HepG2 (cell line): ENCODE measurements at regions not wholly inside any gene's neighbourhood (a gene's known extent, or its start where the extent isn't known, plus 50 kb on each side); places are given as distances from the start of the nearest gene placed in this dataset.

Experiments used
- CBFB ChIP-seq: sonication (generic); formaldehyde crosslinking; IDR thresholded peaks from 2 replicates; pipeline ENCODE4 v1.4.0; 2020; ENCODE audit warnings: missing genetic modification reagents
- CTCF ChIP-seq: sonication (generic); formaldehyde crosslinking; IDR thresholded peaks from 2 replicates; pipeline ENCODE4 v1.5.0; 2020; ENCODE audit warnings: mild to moderate bottlenecking, missing genetic modification reagents, moderate library complexity
- HNRNPK ChIP-seq: fragments of 200-400 bp; formaldehyde crosslinking; IDR thresholded peaks from 2 replicates; pipeline ENCODE4 v1.6.1; 2018; ENCODE audit warnings: low read length, low read depth, moderate library complexity, mild to moderate bottlenecking; ENCODE audit not compliant: poor library complexity, severe bottlenecking
- NR2F2 ChIP-seq: IDR thresholded peaks from 2 replicates; pipeline ENCODE4 v1.6.1; 2012; ENCODE audit warnings: low read depth, inconsistent platforms, borderline replicate concordance
- RAD21 ChIP-seq: fragments of 450-650 bp; formaldehyde crosslinking; IDR thresholded peaks from 2 replicates; pipeline ENCODE4 v1.5.0; 2020; ENCODE audit warnings: mild to moderate bottlenecking
- TCF7 ChIP-seq: sonication (generic); IDR thresholded peaks from 2 replicates; pipeline ENCODE4 v1.6.1; 2016; ENCODE audit warnings: antibody characterized with exemption, low read depth
- THYN1 ChIP-seq: sonication (generic); formaldehyde crosslinking; IDR thresholded peaks from 2 replicates; pipeline ENCODE4 v1.8.1; 2023; ENCODE audit warnings: low read depth, mild to moderate bottlenecking, moderate library complexity, missing genetic modification reagents, borderline replicate concordance
- ZBTB10 ChIP-seq: sonication (generic); formaldehyde crosslinking; IDR thresholded peaks from 2 replicates; pipeline ENCODE4 v1.4.0; 2020; ENCODE audit warnings: missing genetic modification reagents, borderline replicate concordance
- ZNF121 ChIP-seq: sonication (generic); formaldehyde crosslinking; IDR thresholded peaks from 2 replicates; pipeline ENCODE4 v1.5.0; 2020; ENCODE audit warnings: mild to moderate bottlenecking, missing genetic modification reagents
- ZNF776 ChIP-seq: sonication (generic); formaldehyde crosslinking; IDR thresholded peaks from 2 replicates; pipeline ENCODE4 v1.4.0; 2020; ENCODE audit warnings: mild to moderate bottlenecking, missing genetic modification reagents
- ZZZ3 ChIP-seq: sonication (generic); formaldehyde crosslinking; IDR thresholded peaks from 2 replicates; pipeline ENCODE4 v1.4.0; 2020; ENCODE audit warnings: missing genetic modification reagents, mild to moderate bottlenecking, borderline replicate concordance

GRCh38 chr5:57410374-57411320 lies 72.0 kb downstream of the ACTBL2 start:
- TF ChIP-seq THYN1 (CRISPR knock-in tag) (no peak), ZNF776 (CRISPR knock-in tag) (no peak), HNRNPK (no peak), ZBTB10 (CRISPR knock-in tag) (no peak), TCF7 (no peak), ZZZ3 (no peak), NR2F2 (no peak), CTCF (no peak), CBFB (CRISPR knock-in tag) (no peak), ZNF121 (no peak), RAD21 (CRISPR knock-in tag) (no peak)
